Limb (tissue), 2 donors: ENCODE measurements at regions not wholly inside any gene's neighbourhood (a gene's known extent, or its start where the extent isn't known, plus 50 kb on each side); places are given as distances from the start of the nearest gene placed in this dataset.

ENCODE experiments used
- DNase-seq, 2 donors: peaks; one replicate each; pipeline ENCODE4 v3.0.0-alpha.2; 2016; ENCODE audit errors: extremely low spot score in 2 of 2

- DNase-seq: no peak
Measured at GRCh38 chr11:95404370-95404769, 173.4 kb upstream of the SESN3 start.

DNA sequence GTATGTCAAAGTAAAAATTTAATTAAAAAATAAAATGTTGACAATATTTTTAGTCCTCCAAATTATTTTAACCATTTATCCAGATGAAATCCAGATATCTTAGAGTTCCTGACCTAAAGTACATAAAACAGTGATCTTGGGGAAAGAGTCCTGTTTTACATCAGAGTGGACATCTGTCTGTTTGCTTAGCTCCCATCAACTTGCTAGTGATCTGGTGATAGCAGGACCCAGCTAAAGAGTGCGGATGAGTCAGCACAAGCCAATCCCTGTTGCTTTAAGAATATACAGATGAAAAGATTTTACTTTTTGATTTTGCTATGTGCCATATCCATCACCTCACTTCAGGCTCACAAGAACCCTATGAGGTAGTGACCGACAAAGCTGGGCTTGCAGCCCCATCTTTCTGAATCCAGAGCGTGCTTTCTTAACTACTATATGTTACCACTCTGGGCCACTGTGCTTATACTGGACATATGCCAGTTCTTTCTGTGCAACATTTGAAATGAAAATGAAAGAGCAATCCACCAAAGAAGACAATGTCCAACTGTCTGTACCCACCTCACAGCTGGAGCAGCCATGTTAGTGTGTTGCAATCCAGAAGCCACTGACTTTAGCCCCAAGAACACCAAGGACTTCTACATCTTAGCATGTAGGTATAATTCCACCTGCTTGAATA, 167.6 kb upstream of the SESN3 start:
- no peak for DNase-seq

- DNase-seq: no peak
Measured at GRCh38 chr11:95392644-95393043, 161.6 kb upstream of the SESN3 start.

- DNase-seq: no peak
Measured at GRCh38 chr11:95389427-95389826, 158.4 kb upstream of the SESN3 start.

- no peak for DNase-seq
Measured at GRCh38 chr11:95388086-95388485, 157.1 kb upstream of the SESN3 start.

GRCh38 chr11:95387325-95387724, 156.3 kb upstream of the SESN3 start:
- no peak for DNase-seq

DNA sequence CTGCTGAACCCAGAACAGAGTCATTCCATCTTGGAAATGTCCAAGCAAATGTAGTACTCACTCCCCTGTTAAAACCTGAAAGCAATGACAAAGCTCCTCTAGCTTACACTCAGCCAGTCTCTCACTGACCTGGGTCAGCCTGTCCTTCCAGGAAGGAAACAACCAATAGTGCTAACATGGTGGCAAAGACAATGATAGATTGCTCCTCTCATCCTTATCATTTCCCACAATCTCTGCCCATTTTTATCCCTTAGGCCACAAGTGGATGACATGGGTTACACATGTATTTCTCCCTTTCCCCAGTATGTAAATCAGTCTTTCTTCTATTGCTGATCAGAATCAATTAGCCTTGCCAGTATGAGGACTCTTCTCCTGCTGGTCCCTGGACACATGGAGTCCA, 154.6 kb upstream of the SESN3 start:
- no peak for DNase-seq

DNA sequence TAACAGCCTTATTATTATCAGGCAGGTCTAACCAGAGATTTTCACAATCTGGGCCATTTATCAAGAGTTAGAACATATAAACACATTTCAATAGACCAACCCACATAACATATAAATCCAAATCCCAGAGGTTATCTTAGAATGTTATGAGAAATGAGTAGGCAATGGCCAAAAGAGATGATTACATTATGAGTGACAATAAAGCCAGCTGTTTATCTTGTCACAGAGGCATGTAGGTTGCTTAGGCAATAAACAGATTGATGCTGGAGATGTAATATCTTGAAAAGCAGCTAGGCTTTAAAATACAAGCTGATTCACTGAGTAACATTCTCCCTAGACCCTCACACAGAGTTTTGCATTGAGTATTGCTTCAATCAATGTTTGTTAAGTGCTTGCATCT, 148.5 kb upstream of the SESN3 start:
- DNase-seq: no peak

DNA sequence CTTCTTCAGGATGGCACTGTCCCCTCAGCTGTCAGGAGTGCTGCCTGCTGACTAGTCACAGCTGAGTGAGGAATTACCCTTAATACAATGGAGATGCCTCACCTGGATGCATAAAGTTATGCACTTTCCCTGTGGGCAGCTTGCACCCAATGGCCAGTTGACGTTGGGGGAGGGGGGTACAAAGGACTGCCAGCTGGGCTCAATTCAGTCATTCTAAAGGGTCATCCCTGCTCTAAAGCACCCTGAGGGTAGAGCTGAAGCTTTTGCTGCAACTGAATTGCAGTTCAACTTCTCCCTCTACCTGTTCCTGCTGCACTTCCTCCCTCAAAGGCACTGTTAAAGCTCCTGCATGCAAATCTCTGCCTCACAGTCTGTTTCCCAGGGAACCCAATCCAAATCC, 147.8 kb upstream of the SESN3 start:
- DNase-seq: no peak

GRCh38 chr11:95378111-95378510, 147.1 kb upstream of the SESN3 start:
- DNase-seq: no peak

DNA sequence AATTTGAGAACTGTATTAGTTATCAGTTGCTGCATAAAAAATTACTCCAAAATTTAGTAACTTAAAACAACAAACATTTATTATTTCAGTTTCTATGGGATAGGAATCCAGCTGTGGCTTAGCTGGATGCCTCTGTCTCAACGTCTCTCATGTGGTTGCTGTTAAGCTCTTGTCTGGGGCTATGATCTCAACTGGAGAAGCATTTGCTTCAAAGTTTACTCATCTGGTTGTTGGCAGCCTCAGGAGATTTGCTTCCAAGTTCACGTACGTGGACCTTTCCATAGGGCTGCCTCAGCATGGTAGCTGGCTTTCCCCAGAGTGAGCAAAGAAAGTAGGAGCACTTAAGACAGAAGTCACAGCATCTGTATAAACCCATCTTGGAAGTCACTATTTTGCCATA, 144.9 kb upstream of the SESN3 start:
- no peak for DNase-seq

DNA sequence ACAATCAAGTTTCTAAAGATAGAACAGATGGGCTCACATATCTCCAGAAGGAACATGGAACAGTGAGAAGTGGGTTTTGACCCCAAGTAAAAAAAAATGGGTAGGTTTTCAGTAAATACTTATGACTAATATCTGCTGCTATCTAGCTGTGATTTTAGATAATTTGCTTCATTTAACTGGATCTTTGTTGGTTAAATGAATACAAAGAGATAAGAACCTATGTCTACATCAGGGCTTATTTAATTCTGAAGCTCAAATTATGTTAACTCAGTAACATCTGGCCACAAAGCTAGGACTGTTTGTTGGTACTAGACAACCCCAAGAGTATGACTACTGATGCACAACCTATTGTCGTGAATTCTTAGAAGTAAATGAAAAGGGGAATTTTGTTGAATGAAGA, 144.4 kb upstream of the SESN3 start:
- DNase-seq: no peak

- DNase-seq: no peak
Measured at GRCh38 chr11:95374105-95374504, 143.1 kb upstream of the SESN3 start.

DNA sequence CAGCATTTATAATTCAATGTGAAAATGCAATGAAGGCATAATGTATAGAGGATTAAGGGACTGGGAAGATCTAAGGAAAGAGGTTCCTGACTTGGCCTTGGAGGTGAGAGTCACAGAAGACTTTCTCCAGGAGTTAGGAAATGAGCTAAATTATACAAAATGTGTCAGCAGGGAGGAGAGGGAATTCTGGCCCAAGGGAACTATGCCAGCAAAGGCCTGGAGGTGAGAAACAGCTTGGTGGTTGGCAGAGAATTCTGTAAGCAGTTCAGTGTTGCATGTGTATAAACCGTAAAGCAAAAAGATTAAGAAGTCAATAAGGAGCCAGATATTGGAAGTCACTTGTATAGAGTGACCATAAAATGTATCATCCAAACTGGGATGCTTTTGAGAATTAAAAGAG, 142.2 kb upstream of the SESN3 start:
- DNase-seq: no peak

GRCh38 chr11:95372097-95372656, 141.2 kb upstream of the SESN3 start:
- no peak for DNase-seq

GRCh38 chr11:95371153-95371552, 140.2 kb upstream of the SESN3 start:
- no peak for DNase-seq

GRCh38 chr11:95367726-95368125, 136.7 kb upstream of the SESN3 start:
- DNase-seq: no peak

DNA sequence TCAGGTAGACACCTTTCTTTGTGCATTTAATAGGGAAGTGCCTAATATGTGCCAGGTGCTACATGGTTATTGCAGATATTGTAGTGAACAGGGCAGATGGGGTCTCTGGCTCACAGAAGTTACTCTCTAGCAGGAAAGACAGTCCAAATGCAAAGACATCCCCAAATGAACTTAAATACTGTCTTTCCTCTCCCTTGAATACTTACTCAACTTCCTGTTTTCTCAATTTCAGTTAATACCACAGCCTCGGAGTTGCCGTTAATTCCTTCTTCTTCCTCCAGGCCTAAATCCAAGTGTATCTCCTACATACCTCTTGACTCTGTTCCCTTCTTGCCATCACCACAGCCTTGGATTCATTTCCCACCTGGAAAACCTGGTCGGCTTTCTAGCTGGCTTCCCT, 134.3 kb upstream of the SESN3 start:
- no peak for DNase-seq

GRCh38 chr11:95364324-95365295, 133.6 kb upstream of the SESN3 start:
- DNase-seq: no peak

DNA sequence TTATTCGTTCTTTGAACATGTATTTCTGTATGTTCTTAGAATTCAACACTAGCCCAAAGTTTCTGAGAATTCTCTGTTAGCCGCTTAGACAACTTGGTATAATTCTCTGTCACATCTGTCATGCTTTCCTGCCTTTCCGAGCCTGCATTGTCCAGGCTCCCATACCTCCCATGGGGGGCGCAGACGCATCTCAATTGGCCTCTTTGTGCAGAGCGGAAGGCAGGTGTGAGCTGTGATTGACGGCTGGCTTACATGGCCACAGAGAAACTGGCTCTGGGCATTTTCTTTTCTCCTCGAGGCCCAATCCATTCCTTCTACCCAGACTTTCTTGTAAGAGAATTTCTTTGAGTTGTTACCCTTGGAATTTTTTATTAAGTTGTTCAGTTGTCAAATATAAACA, 132.7 kb upstream of the SESN3 start:
- DNase-seq: no peak

DNA sequence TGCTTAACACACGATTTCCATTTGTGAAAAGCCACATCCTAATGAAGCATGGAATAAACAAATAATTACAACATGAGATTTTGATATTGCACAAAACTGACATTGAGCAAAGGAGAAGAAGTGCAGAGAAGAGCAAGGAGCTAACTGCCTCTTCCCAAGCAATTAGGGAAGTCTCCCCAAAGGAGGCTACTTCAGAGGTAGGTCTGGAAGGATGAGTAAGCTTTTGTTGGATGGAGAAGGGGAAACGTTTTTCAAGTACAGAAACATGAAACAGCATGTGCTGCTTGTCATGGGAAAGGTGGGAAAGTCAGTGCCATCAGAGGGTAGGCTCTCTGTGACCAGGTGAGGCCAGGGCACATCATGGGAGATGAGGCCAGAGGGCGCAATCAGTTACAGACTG, 132.2 kb upstream of the SESN3 start:
- DNase-seq: no peak

- no peak for DNase-seq
Measured at GRCh38 chr11:95361180-95361579, 130.2 kb upstream of the SESN3 start.
